ENCODE measurements at regions not wholly inside any gene's neighbourhood (a gene's known extent, or its start where the extent isn't known, plus 50 kb on each side); places are given as distances from the start of the nearest gene placed in this dataset.

- intact Hi-C loops (cut with DNase I) = no loop called here
- H3K27ac ChIP-seq = no peak overlapping the region
- no peak for TF ChIP-seq POLR2A (IDR thresholded peaks at IDR 0.05)
- TF ChIP-seq CTCF (IDR thresholded peaks at IDR 0.05) = no peak
These were observed 437.2 kb downstream of the RAPGEF2 start for GRCh38 chr4:159540038-159540437.

GRCh38 chr4:159540501-159540900 is 437.6 kb downstream of the RAPGEF2 start:
- Histone ChIP-seq H3K27ac (no peak overlapping the region), H3K36me3 (no peaks in the 10 kb centered on the region), H3K4me3 (replicated peaks in 1 of 3) (no peak overlapping the region), H3K27me3 (no peaks in the 10 kb centered on the region), H3K9me3 (no peaks in the 10 kb centered on the region), H3K4me1 (peaks cover 0 to 12% of the 10 kb centered on the region in 2 donors)
- 29 to 34% methylated on average over 4 of the region's 4 CpGs for WGBS, 2 donors
- intact Hi-C loops (cut with DNase I) = no loop called here
- DNase-seq = peak; percentile 48 to 55
- no peak for TF ChIP-seq POLR2A (IDR thresholded peaks at IDR 0.05)
- TF ChIP-seq CTCF (IDR thresholded peaks at IDR 0.05) = no peak

More at GRCh38 chr4:159540038-159540437, 437.2 kb downstream of the RAPGEF2 start:
- no peak overlapping the region for H3K4me3 ChIP-seq (replicated peaks in 1 of 3)
- DNase-seq = no peak
- no peaks in the 10 kb centered on the region for H3K27me3 ChIP-seq
- no peaks in the 10 kb centered on the region for H3K9me3 ChIP-seq
- H3K36me3 ChIP-seq = no peaks in the 10 kb centered on the region
- H3K4me1 ChIP-seq = peaks cover 0 to 12% of the 10 kb centered on the region in 2 donors

GRCh38 chr4:159541143-159541542 is 438.3 kb downstream of the RAPGEF2 start:
- H3K27ac ChIP-seq = no peak overlapping the region
- H3K27me3 ChIP-seq = no peaks in the 10 kb centered on the region
- no peaks in the 10 kb centered on the region for H3K36me3 ChIP-seq
- no peak overlapping the region for H3K4me3 ChIP-seq (replicated peaks in 1 of 3)
- DNase-seq = no peak
- H3K4me1 ChIP-seq = peaks cover 0 to 12% of the 10 kb centered on the region in 2 donors
- intact Hi-C loops (cut with DNase I) = no loop called here
- no peaks in the 10 kb centered on the region for H3K9me3 ChIP-seq
- TF ChIP-seq POLR2A (IDR thresholded peaks at IDR 0.05) (no peak), CTCF (IDR thresholded peaks at IDR 0.05) (no peak)
- WGBS, 2 donors = 81 to 83% methylated on average over 2 of the region's 2 CpGs

DNA sequence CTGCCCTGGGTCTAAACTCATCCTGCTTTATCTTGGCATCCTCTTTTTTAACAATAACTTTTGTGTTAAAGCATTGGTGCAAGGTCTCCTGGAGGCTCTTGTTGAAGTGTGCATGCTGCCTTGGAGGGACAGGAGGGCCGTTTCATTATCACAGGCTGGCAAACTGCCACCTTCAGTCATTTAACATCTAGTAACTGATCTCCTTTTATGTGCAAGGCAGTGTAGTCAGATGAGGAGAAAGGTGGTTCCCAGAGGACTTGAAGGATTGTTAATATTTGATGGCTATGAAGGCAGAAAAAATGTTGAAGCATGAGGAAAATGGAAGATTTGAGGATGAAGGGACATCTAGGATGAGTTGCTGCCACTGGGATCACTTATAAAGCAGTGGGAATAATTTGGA is 439.4 kb downstream of the RAPGEF2 start:
- 4 to 5% methylated on average over 1 of the region's 1 CpG for WGBS, 2 donors
- Histone ChIP-seq H3K4me1 (peaks cover 0 to 12% of the 10 kb centered on the region in 2 donors), H3K9me3 (no peaks in the 10 kb centered on the region), H3K27ac (no peak overlapping the region), H3K27me3 (no peaks in the 10 kb centered on the region), H3K36me3 (no peaks in the 10 kb centered on the region), H3K4me3 (replicated peaks in 1 of 3) (no peak overlapping the region)
- intact Hi-C loops (cut with DNase I) = no loop called here
- TF ChIP-seq POLR2A (IDR thresholded peaks at IDR 0.05) (no peak), CTCF (IDR thresholded peaks at IDR 0.05) (no peak)
- peak; percentile 3 to 7 for DNase-seq

GRCh38 chr4:159543831-159544230 is 441.0 kb downstream of the RAPGEF2 start:
- peaks cover 0 to 12% of the 10 kb centered on the region in 2 donors for H3K4me1 ChIP-seq
- intact Hi-C loops (cut with DNase I) = no loop called here
- 78 to 85% methylated on average over 5 of the region's 5 CpGs for WGBS, 2 donors
- H3K4me3 ChIP-seq (replicated peaks in 1 of 3) = no peak overlapping the region
- no peaks in the 10 kb centered on the region for H3K36me3 ChIP-seq
- no peak for TF ChIP-seq POLR2A (IDR thresholded peaks at IDR 0.05)
- no peak for TF ChIP-seq CTCF (IDR thresholded peaks at IDR 0.05)
- no peaks in the 10 kb centered on the region for H3K27me3 ChIP-seq
- H3K9me3 ChIP-seq = no peaks in the 10 kb centered on the region
- no peak for DNase-seq
- no peak overlapping the region for H3K27ac ChIP-seq
